ENCODE measurements at regions not wholly inside any gene's neighbourhood (a gene's known extent, or its start where the extent isn't known, plus 50 kb on each side); places are given as distances from the start of the nearest gene placed in this dataset.

DNA sequence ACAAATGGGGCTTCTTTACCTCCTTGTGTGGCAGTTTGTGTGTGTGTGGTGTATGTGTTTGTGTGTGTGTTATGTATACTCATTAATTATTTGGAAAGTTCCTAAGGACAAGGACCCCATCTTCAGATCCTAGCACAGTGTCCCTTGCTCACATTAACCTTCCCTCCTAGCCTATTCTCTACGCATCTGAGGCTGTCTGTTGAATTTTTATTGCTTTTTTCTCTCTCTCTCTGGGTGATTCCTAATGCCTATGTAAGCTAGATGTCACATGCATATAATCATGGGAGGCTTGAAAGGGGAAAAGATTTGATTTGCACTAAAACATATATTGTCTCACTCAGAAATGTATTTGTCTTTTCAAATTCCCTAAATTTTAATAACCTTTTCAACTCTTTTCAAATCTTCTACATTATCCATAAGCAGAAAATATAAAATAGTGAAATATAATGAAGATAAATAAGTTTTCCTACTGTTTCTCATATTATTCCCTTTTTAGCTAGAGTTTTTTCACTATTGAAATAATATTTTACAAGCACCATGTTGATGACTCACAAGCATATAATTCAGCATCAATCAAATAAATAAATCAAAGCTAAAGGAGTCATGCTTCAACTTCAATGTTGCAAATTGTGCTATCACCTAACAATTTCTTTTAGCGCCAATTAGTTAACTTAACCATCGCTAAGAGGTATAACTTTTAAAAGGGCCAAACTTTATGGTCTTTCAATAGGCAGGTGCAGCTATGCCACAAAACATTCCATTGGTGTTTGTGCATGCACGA, 199.0 kb upstream of the ERBB4 start (continued):
- TF ChIP-seq PRDM15 (CRISPR knock-in tag; IDR thresholded peaks at IDR 0.05) (no peak), ZNF317 (CRISPR knock-in tag; IDR thresholded peaks at IDR 0.05; ENCODE audit: borderline replicate concordance, low read depth) (no peak), FOXP1 (CRISPR knock-in tag; IDR thresholded peaks at IDR 0.05; ENCODE audit: borderline replicate concordance) (no peak), NR1H2 (CRISPR knock-in tag; IDR thresholded peaks at IDR 0.05) (no peak), NFYB (CRISPR knock-in tag; conservative IDR thresholded peaks at IDR 0.05; ENCODE audit: low read depth) (no peak), CTCF (IDR thresholded peaks at IDR 0.05) (no peak), NFATC4 (CRISPR knock-in tag; IDR thresholded peaks at IDR 0.05) (no peak), ZBTB43 (CRISPR knock-in tag; IDR thresholded peaks at IDR 0.05) (no peak)
- TF ChIP-seq, protein P1, sequence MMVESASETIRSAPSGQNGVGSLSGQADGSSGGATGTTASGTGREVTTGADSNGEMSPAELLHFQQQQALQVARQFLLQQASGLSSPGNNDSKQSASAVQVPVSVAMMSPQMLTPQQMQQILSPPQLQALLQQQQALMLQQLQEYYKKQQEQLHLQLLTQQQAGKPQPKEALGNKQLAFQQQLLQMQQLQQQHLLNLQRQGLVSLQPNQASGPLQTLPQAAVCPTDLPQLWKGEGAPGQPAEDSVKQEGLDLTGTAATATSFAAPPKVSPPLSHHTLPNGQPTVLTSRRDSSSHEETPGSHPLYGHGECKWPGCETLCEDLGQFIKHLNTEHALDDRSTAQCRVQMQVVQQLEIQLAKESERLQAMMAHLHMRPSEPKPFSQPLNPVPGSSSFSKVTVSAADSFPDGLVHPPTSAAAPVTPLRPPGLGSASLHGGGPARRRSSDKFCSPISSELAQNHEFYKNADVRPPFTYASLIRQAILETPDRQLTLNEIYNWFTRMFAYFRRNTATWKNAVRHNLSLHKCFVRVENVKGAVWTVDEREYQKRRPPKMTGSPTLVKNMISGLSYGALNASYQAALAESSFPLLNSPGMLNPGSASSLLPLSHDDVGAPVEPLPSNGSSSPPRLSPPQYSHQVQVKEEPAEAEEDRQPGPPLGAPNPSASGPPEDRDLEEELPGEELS (CRISPR knock-in tag; IDR thresholded peaks at IDR 0.05): no peak

GRCh38 chr2:212736385-212736726, 197.8 kb upstream of the ERBB4 start:
- H3K27me3 Mint-ChIP-seq (ENCODE audit: low read depth): no peaks in the 10 kb centered on the region
- H3K9me3 Mint-ChIP-seq: no peaks in the 10 kb centered on the region
- ChIA-PET CTCF (no interaction called here), POLR2A (no interaction called here)
- H3K4me1 Mint-ChIP-seq: peaks cover 3% of the 10 kb centered on the region
- TF ChIP-seq NR1H2 (CRISPR knock-in tag; IDR thresholded peaks at IDR 0.05) (no peak), TEAD4 (CRISPR knock-in tag; IDR thresholded peaks at IDR 0.05) (no peak), ZBTB21 (CRISPR knock-in tag; IDR thresholded peaks at IDR 0.05; ENCODE audit: borderline replicate concordance) (no peak), ZNF121 (CRISPR knock-in tag; IDR thresholded peaks at IDR 0.05) (no peak), ATF2 (CRISPR knock-in tag; IDR thresholded peaks at IDR 0.05; ENCODE audit: borderline replicate concordance, low read depth) (no peak), GTF2I (CRISPR knock-in tag; conservative IDR thresholded peaks at IDR 0.05) (no peak), RORB (CRISPR knock-in tag; IDR thresholded peaks at IDR 0.05) (no peak)
- TF ChIP-seq, protein P2, sequence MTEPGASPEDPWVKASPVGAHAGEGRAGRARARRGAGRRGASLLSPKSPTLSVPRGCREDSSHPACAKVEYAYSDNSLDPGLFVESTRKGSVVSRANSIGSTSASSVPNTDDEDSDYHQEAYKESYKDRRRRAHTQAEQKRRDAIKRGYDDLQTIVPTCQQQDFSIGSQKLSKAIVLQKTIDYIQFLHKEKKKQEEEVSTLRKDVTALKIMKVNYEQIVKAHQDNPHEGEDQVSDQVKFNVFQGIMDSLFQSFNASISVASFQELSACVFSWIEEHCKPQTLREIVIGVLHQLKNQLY (CRISPR knock-in tag; IDR thresholded peaks at IDR 0.05): no peak
- DNase-seq (ENCODE audit: low spot score) (no peak), ATAC-seq (no peak)
- H3K27ac Mint-ChIP-seq: no peak overlapping the region
- H3K36me3 Mint-ChIP-seq: no peaks in the 10 kb centered on the region
- no peak overlapping the region for H3K4me3 Mint-ChIP-seq
